GM23338 (cell line): ENCODE measurements at regions not wholly inside any gene's neighbourhood (a gene's known extent, or its start where the extent isn't known, plus 50 kb on each side); places are given as distances from the start of the nearest gene placed in this dataset.

Source experiments
- ATAC-seq: fragments of 200-7000 bp; cut with Tn5 transposase; 3 replicates; pipeline ENCODE4 v1.9.1; 2020
- DNase-seq: peaks from one replicate; pipeline ENCODE4 v3.0.0-alpha.2; 2015; ENCODE audit warnings: low spot score
- H2AFZ ChIP-seq: fragments of 200-600 bp; sonication (generic); 2 replicates; pipeline ENCODE4 v1.8.0; 2016; ENCODE audit warnings: antibody characterized with exemption, mild to moderate bottlenecking, moderate library complexity
- H3F3A ChIP-seq: fragments of 200-600 bp; sonication (generic); replicated peaks from 2 replicates; pipeline ENCODE4 v1.8.0; 2017; ENCODE audit warnings: antibody characterized with exemption, mixed run types, low read depth
- H3K27ac ChIP-seq: fragments of 200-600 bp; sonication (generic); 2 replicates; pipeline ENCODE4 v1.6.1; 2016; ENCODE audit warnings: low read depth
- H3K27me3 ChIP-seq: fragments of 200-600 bp; sonication (generic); 2 replicates; pipeline ENCODE4 v1.8.0; 2016; ENCODE audit warnings: mild to moderate bottlenecking, mixed run types, moderate library complexity; ENCODE audit not compliant: insufficient read depth
- H3K36me3 ChIP-seq: fragments of 200-600 bp; sonication (generic); 2 replicates; pipeline ENCODE4 v1.8.0; 2016; ENCODE audit warnings: mild to moderate bottlenecking; ENCODE audit not compliant: insufficient read depth
- H3K4me1 ChIP-seq: fragments of 200-600 bp; sonication (generic); 2 replicates; pipeline ENCODE4 v1.8.0; 2016; ENCODE audit warnings: mild to moderate bottlenecking, moderate library complexity; ENCODE audit not compliant: insufficient read depth
- H3K4me2 ChIP-seq: fragments of 200-600 bp; sonication (generic); 2 replicates; pipeline ENCODE4 v1.7.1; 2017; ENCODE audit warnings: mixed run types
- H3K4me3 ChIP-seq: fragments of 200-600 bp; sonication (generic); 2 replicates; pipeline ENCODE4 v1.6.1; 2016; ENCODE audit warnings: mixed run types
- H3K79me2 ChIP-seq: fragments of 200-600 bp; sonication (generic); replicated peaks from 2 replicates; pipeline ENCODE4 v1.8.0; 2017; ENCODE audit warnings: mild to moderate bottlenecking; ENCODE audit not compliant: insufficient read depth
- H3K9me2 ChIP-seq: fragments of 200-600 bp; sonication (generic); 2 replicates; pipeline ENCODE4 v1.8.0; 2017; ENCODE audit not compliant: insufficient read depth
- H4K20me1 ChIP-seq: fragments of 200-600 bp; sonication (generic); replicated peaks from 2 replicates; pipeline ENCODE4 v1.8.0; 2017; ENCODE audit warnings: mild to moderate bottlenecking; ENCODE audit not compliant: insufficient read depth
- H3K27ac Mint-ChIP-seq: 2 replicates; pipeline ENCODE4 v1.8.0; 2020; ENCODE audit warnings: inconsistent platforms, mild to moderate bottlenecking, moderate library complexity, mixed read lengths
- H3K27me3 Mint-ChIP-seq: 3 replicates; pipeline ENCODE4 v1.8.0; 2022; ENCODE audit warnings: low read depth, mild to moderate bottlenecking, moderate library complexity, mixed read lengths, inconsistent platforms; ENCODE audit not compliant: insufficient read depth, poor library complexity
- H3K36me3 Mint-ChIP-seq: 3 replicates; pipeline ENCODE4 v1.8.0; 2021; ENCODE audit warnings: low read depth, mild to moderate bottlenecking, inconsistent platforms, moderate library complexity, mixed read lengths
- H3K4me1 Mint-ChIP-seq: 3 replicates; pipeline ENCODE4 v1.8.0; 2020; ENCODE audit warnings: mild to moderate bottlenecking, inconsistent platforms, mixed read lengths
- H3K4me3 Mint-ChIP-seq: 3 replicates; pipeline ENCODE4 v1.8.0; 2021; ENCODE audit warnings: moderate library complexity, mild to moderate bottlenecking, inconsistent platforms, mixed read lengths
- H3K9me3 Mint-ChIP-seq: 3 replicates; pipeline ENCODE4 v1.8.0; 2020; ENCODE audit warnings: moderate library complexity, mild to moderate bottlenecking, inconsistent platforms, mixed read lengths
- CREB1 ChIP-seq: fragments of 250-450 bp; sonication (Bioruptor Pico); IDR thresholded peaks from 2 replicates; pipeline ENCODE4 v1.5.0; 2020; ENCODE audit warnings: low read depth, mild to moderate bottlenecking, moderate library complexity
- EZH2 ChIP-seq: fragments of 200-600 bp; sonication (generic); IDR thresholded peaks from one replicate; pipeline ENCODE4 v1.8.0; 2017; ENCODE audit warnings: antibody characterized with exemption, mild to moderate bottlenecking, low read depth; ENCODE audit not compliant: unreplicated experiment
- EZH2phosphoT487 ChIP-seq: fragments of 200-600 bp; sonication (generic); IDR thresholded peaks from one replicate; pipeline ENCODE4 v1.8.1; 2018; ENCODE audit warnings: antibody characterized with exemption; ENCODE audit not compliant: unreplicated experiment
- JUNB ChIP-seq: IDR thresholded peaks from one replicate; pipeline ENCODE4 v1.6.1; 2016; ENCODE audit warnings: antibody characterized with exemption; ENCODE audit not compliant: unreplicated experiment
- NANOG ChIP-seq: IDR thresholded peaks from 2 replicates; pipeline ENCODE4 v1.6.1; 2016; ENCODE audit warnings: antibody characterized with exemption, borderline replicate concordance
- POLR2AphosphoS5 ChIP-seq: IDR thresholded peaks from 2 replicates; pipeline ENCODE4 v1.6.1; 2016; ENCODE audit warnings: antibody characterized with exemption, low read depth
- STAT1 ChIP-seq: IDR thresholded peaks from one replicate; pipeline ENCODE4 v1.6.1; 2016; ENCODE audit warnings: antibody characterized with exemption; ENCODE audit not compliant: unreplicated experiment
- ZNF114 ChIP-seq: fragments of 250-450 bp; sonication (Bioruptor Pico); IDR thresholded peaks from 2 replicates; pipeline ENCODE4 v1.5.0; 2020; ENCODE audit warnings: mild to moderate bottlenecking, moderate library complexity
- ZNF331 ChIP-seq: fragments of 250-450 bp; sonication (Bioruptor Pico); IDR thresholded peaks from 2 replicates; pipeline ENCODE4 v1.5.0; 2020; ENCODE audit warnings: low read depth, mild to moderate bottlenecking, moderate library complexity
- TF ChIP-seq, protein P1 (sequence below): fragments of 250-450 bp; sonication (Bioruptor Pico); IDR thresholded peaks from 2 replicates; pipeline ENCODE4 v1.5.0; 2020; ENCODE audit warnings: mild to moderate bottlenecking, moderate library complexity
- TF ChIP-seq, protein P2 (sequence below), 2 experiments: fragments of 200-600 bp in 1 of 2; sonication (generic) in 1 of 2; conservative IDR thresholded peaks; 2 replicates each; pipeline versions ENCODE4 v1.5.1 to v1.6.1; 2016 to 2017; ENCODE audit warnings: antibody characterized with exemption in 2 of 2, low read depth in 2 of 2, mild to moderate bottlenecking in 2 of 2, moderate library complexity in 1 of 2
- TF ChIP-seq, protein P3 (sequence below): IDR thresholded peaks from one replicate; pipeline ENCODE4 v1.6.1; 2018; ENCODE audit warnings: antibody characterized with exemption; ENCODE audit not compliant: unreplicated experiment
- TF ChIP-seq, protein P4 (sequence below): IDR thresholded peaks from 2 replicates; pipeline ENCODE4 v1.6.1; 2016; ENCODE audit warnings: antibody characterized with exemption

DNA sequence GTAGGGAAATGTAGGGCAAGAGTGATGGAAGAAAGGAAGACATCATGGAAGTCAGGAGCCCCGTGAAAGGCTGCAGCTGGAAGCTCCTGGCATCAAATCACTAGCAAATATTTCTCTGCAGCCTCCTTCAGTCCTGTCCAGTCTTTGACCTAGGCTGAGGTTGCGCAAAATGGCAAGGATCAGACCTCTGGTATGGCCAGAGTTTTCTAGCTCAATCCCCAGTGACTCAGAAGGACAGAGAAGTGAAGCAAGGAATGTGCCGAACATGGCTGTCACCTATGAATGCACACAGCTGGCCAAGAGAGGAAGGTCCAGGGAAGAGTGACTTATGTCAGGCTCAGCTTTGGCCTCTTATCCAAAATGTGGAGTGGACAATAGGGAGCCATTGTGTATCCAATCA lies 71.1 kb upstream of the PHOX2B start:
- Mint-ChIP-seq H3K27ac (no peak overlapping the region), H3K4me3 (no peak overlapping the region), H3K4me1 (no peaks in the 10 kb centered on the region), H3K27me3 (peaks cover 3% of the 10 kb centered on the region), H3K36me3 (no peaks in the 10 kb centered on the region), H3K9me3 (no peaks in the 10 kb centered on the region)
- Histone ChIP-seq H3K27ac (no peak overlapping the region), H3K9me2 (no peaks in the 10 kb centered on the region), H3K4me1 (no peaks in the 10 kb centered on the region), H3K4me3 (no peak overlapping the region), H3K4me2 (no peak overlapping the region), H4K20me1 (no peaks in the 10 kb centered on the region), H3F3A (no peaks in the 10 kb centered on the region), H2AFZ (no peak overlapping the region), H3K36me3 (no peaks in the 10 kb centered on the region), H3K79me2 (no peaks in the 10 kb centered on the region), H3K27me3 (no peaks in the 10 kb centered on the region)
- TF ChIP-seq, protein P1, sequence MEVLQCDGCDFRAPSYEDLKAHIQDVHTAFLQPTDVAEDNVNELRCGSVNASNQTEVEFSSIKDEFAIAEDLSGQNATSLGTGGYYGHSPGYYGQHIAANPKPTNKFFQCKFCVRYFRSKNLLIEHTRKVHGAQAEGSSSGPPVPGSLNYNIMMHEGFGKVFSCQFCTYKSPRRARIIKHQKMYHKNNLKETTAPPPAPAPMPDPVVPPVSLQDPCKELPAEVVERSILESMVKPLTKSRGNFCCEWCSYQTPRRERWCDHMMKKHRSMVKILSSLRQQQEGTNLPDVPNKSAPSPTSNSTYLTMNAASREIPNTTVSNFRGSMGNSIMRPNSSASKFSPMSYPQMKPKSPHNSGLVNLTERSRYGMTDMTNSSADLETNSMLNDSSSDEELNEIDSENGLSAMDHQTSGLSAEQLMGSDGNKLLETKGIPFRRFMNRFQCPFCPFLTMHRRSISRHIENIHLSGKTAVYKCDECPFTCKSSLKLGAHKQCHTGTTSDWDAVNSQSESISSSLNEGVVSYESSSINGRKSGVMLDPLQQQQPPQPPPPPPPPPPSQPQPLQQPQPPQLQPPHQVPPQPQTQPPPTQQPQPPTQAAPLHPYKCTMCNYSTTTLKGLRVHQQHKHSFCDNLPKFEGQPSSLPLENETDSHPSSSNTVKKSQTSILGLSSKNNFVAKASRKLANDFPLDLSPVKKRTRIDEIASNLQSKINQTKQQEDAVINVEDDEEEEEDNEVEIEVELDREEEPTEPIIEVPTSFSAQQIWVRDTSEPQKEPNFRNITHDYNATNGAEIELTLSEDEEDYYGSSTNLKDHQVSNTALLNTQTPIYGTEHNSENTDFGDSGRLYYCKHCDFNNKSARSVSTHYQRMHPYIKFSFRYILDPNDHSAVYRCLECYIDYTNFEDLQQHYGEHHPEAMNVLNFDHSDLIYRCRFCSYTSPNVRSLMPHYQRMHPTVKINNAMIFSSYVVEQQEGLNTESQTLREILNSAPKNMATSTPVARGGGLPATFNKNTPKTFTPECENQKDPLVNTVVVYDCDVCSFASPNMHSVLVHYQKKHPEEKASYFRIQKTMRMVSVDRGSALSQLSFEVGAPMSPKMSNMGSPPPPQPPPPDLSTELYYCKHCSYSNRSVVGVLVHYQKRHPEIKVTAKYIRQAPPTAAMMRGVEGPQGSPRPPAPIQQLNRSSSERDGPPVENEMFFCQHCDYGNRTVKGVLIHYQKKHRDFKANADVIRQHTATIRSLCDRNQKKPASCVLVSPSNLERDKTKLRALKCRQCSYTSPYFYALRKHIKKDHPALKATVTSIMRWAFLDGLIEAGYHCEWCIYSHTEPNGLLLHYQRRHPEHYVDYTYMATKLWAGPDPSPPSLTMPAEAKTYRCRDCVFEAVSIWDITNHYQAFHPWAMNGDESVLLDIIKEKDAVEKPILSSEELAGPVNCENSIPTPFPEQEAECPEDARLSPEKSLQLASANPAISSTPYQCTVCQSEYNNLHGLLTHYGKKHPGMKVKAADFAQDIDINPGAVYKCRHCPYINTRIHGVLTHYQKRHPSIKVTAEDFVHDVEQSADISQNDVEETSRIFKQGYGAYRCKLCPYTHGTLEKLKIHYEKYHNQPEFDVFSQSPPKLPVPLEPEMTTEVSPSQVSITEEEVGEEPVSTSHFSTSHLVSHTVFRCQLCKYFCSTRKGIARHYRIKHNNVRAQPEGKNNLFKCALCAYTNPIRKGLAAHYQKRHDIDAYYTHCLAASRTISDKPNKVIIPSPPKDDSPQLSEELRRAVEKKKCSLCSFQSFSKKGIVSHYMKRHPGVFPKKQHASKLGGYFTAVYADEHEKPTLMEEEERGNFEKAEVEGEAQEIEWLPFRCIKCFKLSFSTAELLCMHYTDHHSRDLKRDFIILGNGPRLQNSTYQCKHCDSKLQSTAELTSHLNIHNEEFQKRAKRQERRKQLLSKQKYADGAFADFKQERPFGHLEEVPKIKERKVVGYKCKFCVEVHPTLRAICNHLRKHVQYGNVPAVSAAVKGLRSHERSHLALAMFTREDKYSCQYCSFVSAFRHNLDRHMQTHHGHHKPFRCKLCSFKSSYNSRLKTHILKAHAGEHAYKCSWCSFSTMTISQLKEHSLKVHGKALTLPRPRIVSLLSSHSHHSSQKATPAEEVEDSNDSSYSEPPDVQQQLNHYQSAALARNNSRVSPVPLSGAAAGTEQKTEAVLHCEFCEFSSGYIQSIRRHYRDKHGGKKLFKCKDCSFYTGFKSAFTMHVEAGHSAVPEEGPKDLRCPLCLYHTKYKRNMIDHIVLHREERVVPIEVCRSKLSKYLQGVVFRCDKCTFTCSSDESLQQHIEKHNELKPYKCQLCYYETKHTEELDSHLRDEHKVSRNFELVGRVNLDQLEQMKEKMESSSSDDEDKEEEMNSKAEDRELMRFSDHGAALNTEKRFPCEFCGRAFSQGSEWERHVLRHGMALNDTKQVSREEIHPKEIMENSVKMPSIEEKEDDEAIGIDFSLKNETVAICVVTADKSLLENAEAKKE (CRISPR knock-in tag): no peak
- TF ChIP-seq STAT1: no peak
- TF ChIP-seq JUNB: no peak
- TF ChIP-seq ZNF114: no peak
- no peak for TF ChIP-seq NANOG
- TF ChIP-seq, protein P2, sequence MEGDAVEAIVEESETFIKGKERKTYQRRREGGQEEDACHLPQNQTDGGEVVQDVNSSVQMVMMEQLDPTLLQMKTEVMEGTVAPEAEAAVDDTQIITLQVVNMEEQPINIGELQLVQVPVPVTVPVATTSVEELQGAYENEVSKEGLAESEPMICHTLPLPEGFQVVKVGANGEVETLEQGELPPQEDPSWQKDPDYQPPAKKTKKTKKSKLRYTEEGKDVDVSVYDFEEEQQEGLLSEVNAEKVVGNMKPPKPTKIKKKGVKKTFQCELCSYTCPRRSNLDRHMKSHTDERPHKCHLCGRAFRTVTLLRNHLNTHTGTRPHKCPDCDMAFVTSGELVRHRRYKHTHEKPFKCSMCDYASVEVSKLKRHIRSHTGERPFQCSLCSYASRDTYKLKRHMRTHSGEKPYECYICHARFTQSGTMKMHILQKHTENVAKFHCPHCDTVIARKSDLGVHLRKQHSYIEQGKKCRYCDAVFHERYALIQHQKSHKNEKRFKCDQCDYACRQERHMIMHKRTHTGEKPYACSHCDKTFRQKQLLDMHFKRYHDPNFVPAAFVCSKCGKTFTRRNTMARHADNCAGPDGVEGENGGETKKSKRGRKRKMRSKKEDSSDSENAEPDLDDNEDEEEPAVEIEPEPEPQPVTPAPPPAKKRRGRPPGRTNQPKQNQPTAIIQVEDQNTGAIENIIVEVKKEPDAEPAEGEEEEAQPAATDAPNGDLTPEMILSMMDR (conservative IDR thresholded peaks at IDR 0.05; ENCODE audit: low read depth in 2 of 2): no peak
- no peak for TF ChIP-seq ZNF331 (CRISPR knock-in tag)
- TF ChIP-seq CREB1: no peak
- TF ChIP-seq EZH2phosphoT487: no peak
- TF ChIP-seq, protein P3, sequence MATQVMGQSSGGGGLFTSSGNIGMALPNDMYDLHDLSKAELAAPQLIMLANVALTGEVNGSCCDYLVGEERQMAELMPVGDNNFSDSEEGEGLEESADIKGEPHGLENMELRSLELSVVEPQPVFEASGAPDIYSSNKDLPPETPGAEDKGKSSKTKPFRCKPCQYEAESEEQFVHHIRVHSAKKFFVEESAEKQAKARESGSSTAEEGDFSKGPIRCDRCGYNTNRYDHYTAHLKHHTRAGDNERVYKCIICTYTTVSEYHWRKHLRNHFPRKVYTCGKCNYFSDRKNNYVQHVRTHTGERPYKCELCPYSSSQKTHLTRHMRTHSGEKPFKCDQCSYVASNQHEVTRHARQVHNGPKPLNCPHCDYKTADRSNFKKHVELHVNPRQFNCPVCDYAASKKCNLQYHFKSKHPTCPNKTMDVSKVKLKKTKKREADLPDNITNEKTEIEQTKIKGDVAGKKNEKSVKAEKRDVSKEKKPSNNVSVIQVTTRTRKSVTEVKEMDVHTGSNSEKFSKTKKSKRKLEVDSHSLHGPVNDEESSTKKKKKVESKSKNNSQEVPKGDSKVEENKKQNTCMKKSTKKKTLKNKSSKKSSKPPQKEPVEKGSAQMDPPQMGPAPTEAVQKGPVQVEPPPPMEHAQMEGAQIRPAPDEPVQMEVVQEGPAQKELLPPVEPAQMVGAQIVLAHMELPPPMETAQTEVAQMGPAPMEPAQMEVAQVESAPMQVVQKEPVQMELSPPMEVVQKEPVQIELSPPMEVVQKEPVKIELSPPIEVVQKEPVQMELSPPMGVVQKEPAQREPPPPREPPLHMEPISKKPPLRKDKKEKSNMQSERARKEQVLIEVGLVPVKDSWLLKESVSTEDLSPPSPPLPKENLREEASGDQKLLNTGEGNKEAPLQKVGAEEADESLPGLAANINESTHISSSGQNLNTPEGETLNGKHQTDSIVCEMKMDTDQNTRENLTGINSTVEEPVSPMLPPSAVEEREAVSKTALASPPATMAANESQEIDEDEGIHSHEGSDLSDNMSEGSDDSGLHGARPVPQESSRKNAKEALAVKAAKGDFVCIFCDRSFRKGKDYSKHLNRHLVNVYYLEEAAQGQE: no peak
- no peak for TF ChIP-seq EZH2
- TF ChIP-seq POLR2AphosphoS5: no peak
- TF ChIP-seq, protein P4, sequence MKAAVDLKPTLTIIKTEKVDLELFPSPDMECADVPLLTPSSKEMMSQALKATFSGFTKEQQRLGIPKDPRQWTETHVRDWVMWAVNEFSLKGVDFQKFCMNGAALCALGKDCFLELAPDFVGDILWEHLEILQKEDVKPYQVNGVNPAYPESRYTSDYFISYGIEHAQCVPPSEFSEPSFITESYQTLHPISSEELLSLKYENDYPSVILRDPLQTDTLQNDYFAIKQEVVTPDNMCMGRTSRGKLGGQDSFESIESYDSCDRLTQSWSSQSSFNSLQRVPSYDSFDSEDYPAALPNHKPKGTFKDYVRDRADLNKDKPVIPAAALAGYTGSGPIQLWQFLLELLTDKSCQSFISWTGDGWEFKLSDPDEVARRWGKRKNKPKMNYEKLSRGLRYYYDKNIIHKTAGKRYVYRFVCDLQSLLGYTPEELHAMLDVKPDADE: no peak
- ATAC-seq (no peak), DNase-seq (no peak)
